PC-9 (cell line): ENCODE measurements at regions not wholly inside any gene's neighbourhood (a gene's known extent, or its start where the extent isn't known, plus 50 kb on each side); places are given as distances from the start of the nearest gene placed in this dataset.

ENCODE experiments used
- BruUV-seq: library from RNA; stranded (reverse); fragments of 400-500 nt; replicated peaks from 2 replicates; lab custom pipeline; 2021; lab: Mats Ljungman, UMichigan
- CTCF ChIA-PET: fragments of 300-600 bp; sonication (Branson Sonifier 250); formaldehyde crosslinking; loops from one replicate; lab custom pipeline; 2022; ENCODE audit warnings: antibody characterized with exemption; lab: Charles Lee
- POLR2A ChIA-PET: fragments of 300-600 bp; sonication (Branson Sonifier 250); formaldehyde crosslinking; loops from one replicate; lab custom pipeline; 2022; ENCODE audit warnings: antibody characterized with exemption; ENCODE audit not compliant: unreplicated experiment; lab: Charles Lee
- DNase-seq, 2 experiments: peaks; one replicate each; pipeline versions ENCODE4 v3.0.0 to v3.0.0-alpha.2; 2015 to 2022; ENCODE audit warnings: mixed read lengths in 1 of 2
- H2AFZ ChIP-seq: fragments of 200-600 bp; sonication (generic); 2 replicates; pipeline ENCODE4 v1.8.1; 2017; ENCODE audit warnings: antibody characterized with exemption
- H3F3A ChIP-seq: fragments of 200-600 bp; sonication (generic); 2 replicates; pipeline ENCODE4 v1.8.1; 2017; ENCODE audit warnings: antibody characterized with exemption, mild to moderate bottlenecking, low read depth; ENCODE audit not compliant: insufficient read depth
- H3K27ac ChIP-seq: fragments of 200-600 bp; sonication (generic); 2 replicates; pipeline ENCODE4 v1.6.1; 2016; ENCODE audit warnings: mixed run types
- H3K27me3 ChIP-seq: fragments of 200-600 bp; sonication (generic); 2 replicates; pipeline ENCODE4 v1.6.1; 2016; ENCODE audit warnings: low read depth, mixed run types; ENCODE audit not compliant: insufficient read depth
- H3K36me3 ChIP-seq: fragments of 200-600 bp; sonication (generic); 2 replicates; pipeline ENCODE4 v1.6.1; 2016; ENCODE audit warnings: low read depth, mixed run types
- H3K4me1 ChIP-seq: fragments of 200-600 bp; sonication (generic); replicated peaks from 2 replicates; pipeline ENCODE4 v1.6.1; 2016; ENCODE audit warnings: mixed run types; ENCODE audit not compliant: insufficient read depth
- H3K4me2 ChIP-seq: fragments of 200-600 bp; sonication (generic); 2 replicates; pipeline ENCODE4 v1.6.1; 2017; ENCODE audit warnings: mixed run types
- H3K4me3 ChIP-seq: fragments of 200-600 bp; sonication (generic); 2 replicates; pipeline ENCODE4 v1.6.1; 2016; ENCODE audit warnings: mixed run types
- H3K79me2 ChIP-seq: fragments of 200-600 bp; sonication (generic); 2 replicates; pipeline ENCODE4 v1.6.1; 2017; ENCODE audit warnings: low read depth, mixed run types
- H3K9me2 ChIP-seq: fragments of 200-600 bp; sonication (generic); 2 replicates; pipeline ENCODE4 v1.8.1; 2017; ENCODE audit warnings: mild to moderate bottlenecking; ENCODE audit not compliant: insufficient read depth
- H3K9me3 ChIP-seq: fragments of 200-600 bp; sonication (generic); 2 replicates; pipeline ENCODE4 v1.8.1; 2016; ENCODE audit warnings: low read depth; ENCODE audit not compliant: insufficient read depth
- H4K20me1 ChIP-seq: fragments of 200-600 bp; sonication (generic); 2 replicates; pipeline ENCODE4 v1.8.1; 2017; ENCODE audit not compliant: insufficient read depth
- CTCF ChIP-seq: fragments of 200-600 bp; sonication (generic); conservative IDR thresholded peaks from 2 replicates; pipeline ENCODE4 v1.6.1; 2017; ENCODE audit warnings: mixed run types, antibody characterized with exemption, mild to moderate bottlenecking, moderate library complexity
- EZH2 ChIP-seq: fragments of 200-600 bp; sonication (generic); IDR thresholded peaks from 2 replicates; pipeline ENCODE4 v1.8.0; 2017; ENCODE audit warnings: antibody characterized with exemption, low read depth
- intact Hi-C: fragments of 100-400 bp; cut with micrococcal nuclease; formaldehyde crosslinking; loops from one replicate; pipeline ENCODE4 v1.10.0; 2022; ENCODE audit not compliant: unreplicated experiment

- Histone ChIP-seq H3K9me2 (no peaks in the 10 kb centered on the region), H3K4me2 (no peak overlapping the region), H3K4me3 (no peak overlapping the region), H2AFZ (no peak overlapping the region), H3K27me3 (no peaks in the 10 kb centered on the region), H3K27ac (no peak overlapping the region), H3K79me2 (no peaks in the 10 kb centered on the region), H3K36me3 (no peaks in the 10 kb centered on the region), H4K20me1 (no peaks in the 10 kb centered on the region), H3K4me1 (peaks cover 15% of the 10 kb centered on the region), H3F3A (no peaks in the 10 kb centered on the region), H3K9me3 (no peaks in the 10 kb centered on the region)
- TF ChIP-seq EZH2 (no peak), CTCF (no peak)
- intact Hi-C loops = no loop called here
- ChIA-PET POLR2A (no interaction called here), CTCF (no interaction called here)
- DNase-seq = no peak
- no TSS peak for BruUV-seq
These were observed 226.6 kb downstream of the OSR1 start for GRCh38 chr2:19131871-19132270.

GRCh38 chr2:19128148-19128547 lies 230.3 kb downstream of the OSR1 start:
- DNase-seq = no peak
- Histone ChIP-seq H3K79me2 (no peaks in the 10 kb centered on the region), H3K4me3 (no peak overlapping the region), H4K20me1 (no peaks in the 10 kb centered on the region), H3K4me1 (peaks cover 25% of the 10 kb centered on the region), H3F3A (no peaks in the 10 kb centered on the region), H3K27me3 (no peaks in the 10 kb centered on the region), H3K4me2 (no peak overlapping the region), H3K27ac (no peak overlapping the region), H3K9me3 (no peaks in the 10 kb centered on the region), H2AFZ (no peak overlapping the region), H3K36me3 (no peaks in the 10 kb centered on the region), H3K9me2 (no peaks in the 10 kb centered on the region)
- ChIA-PET CTCF (no interaction called here), POLR2A (no interaction called here)
- TF ChIP-seq EZH2 (no peak), CTCF (no peak)
- intact Hi-C loops = no loop called here
- BruUV-seq = no TSS peak

GRCh38 chr2:19127616-19128015 lies 230.8 kb downstream of the OSR1 start:
- no peaks in the 10 kb centered on the region for H3K9me2 ChIP-seq
- no peak for DNase-seq
- H3K4me2 ChIP-seq = no peak overlapping the region
- no peaks in the 10 kb centered on the region for H3K9me3 ChIP-seq
- no peaks in the 10 kb centered on the region for H3K36me3 ChIP-seq
- no peaks in the 10 kb centered on the region for H3F3A ChIP-seq
- TF ChIP-seq CTCF (no peak), EZH2 (no peak)
- H4K20me1 ChIP-seq = no peaks in the 10 kb centered on the region
- ChIA-PET CTCF (no interaction called here), POLR2A (no interaction called here)
- no peaks in the 10 kb centered on the region for H3K27me3 ChIP-seq
- no peak overlapping the region for H3K27ac ChIP-seq
- peaks cover 25% of the 10 kb centered on the region for H3K4me1 ChIP-seq
- no peak overlapping the region for H2AFZ ChIP-seq
- no peaks in the 10 kb centered on the region for H3K79me2 ChIP-seq
- H3K4me3 ChIP-seq = no peak overlapping the region
- intact Hi-C loops = no loop called here
- BruUV-seq = no TSS peak
